Peyer's patch (tissue), 4 donors: ENCODE measurements at regions not wholly inside any gene's neighbourhood (a gene's known extent, or its start where the extent isn't known, plus 50 kb on each side); places are given as distances from the start of the nearest gene placed in this dataset.

Source experiments
- CTCF ChIP-seq, 6 experiments: fragments of 450-650 bp in 4 of 6; fragments of 200-600 bp in 2 of 6; sonication (generic) in 1 of 6; IDR thresholded peaks; one replicate each; pipeline ENCODE4 v1.5.1; 2017 to 2019; ENCODE audit warnings: antibody characterized with exemption in 6 of 6, mild to moderate bottlenecking in 3 of 6, moderate library complexity in 1 of 6
- POLR2A ChIP-seq, 2 donors: fragments of 450-650 bp; IDR thresholded peaks; one replicate each; pipeline ENCODE4 v1.5.1; 2017; ENCODE audit warnings: antibody characterized with exemption in 2 of 2, mild to moderate bottlenecking in 2 of 2, moderate library complexity in 2 of 2

- TF ChIP-seq CTCF (IDR thresholded peaks at IDR 0.05): no peak
- no peak for TF ChIP-seq POLR2A (IDR thresholded peaks at IDR 0.05)
Measured at GRCh38 chr9:115808108-115808507, 345.5 kb upstream of the PAPPA start.
